Neural cell (in vitro differentiated cells): ENCODE measurements at regions not wholly inside any gene's neighbourhood (a gene's known extent, or its start where the extent isn't known, plus 50 kb on each side); places are given as distances from the start of the nearest gene placed in this dataset.

Source experiments
- EP300 ChIP-seq: fragments of 450-650 bp; conservative IDR thresholded peaks from 2 replicates; pipeline ENCODE4 v1.6.1; 2014; ENCODE audit warnings: antibody characterized with exemption, mild to moderate bottlenecking, moderate library complexity; ENCODE audit not compliant: poor library complexity, severe bottlenecking
- EZH2 ChIP-seq: fragments of 200-600, 300-800 bp; shearing (Covaris generic), sonication (generic); IDR thresholded peaks from 2 replicates; pipeline ENCODE4 v1.6.1; 2014; ENCODE audit warnings: antibody characterized with exemption, low read length, borderline replicate concordance, mild to moderate bottlenecking; ENCODE audit not compliant: insufficient read depth, poor library complexity, severe bottlenecking
- MXI1 ChIP-seq: fragments of 450-650 bp; conservative IDR thresholded peaks from 2 replicates; pipeline ENCODE4 v1.6.1; 2014; ENCODE audit warnings: antibody characterized with exemption, mild to moderate bottlenecking; ENCODE audit not compliant: poor library complexity, severe bottlenecking
- POLR2AphosphoS5 ChIP-seq: IDR thresholded peaks from 2 replicates; pipeline ENCODE4 v1.6.1; 2012
- RAD21 ChIP-seq: fragments of 450-650 bp; conservative IDR thresholded peaks from 2 replicates; pipeline ENCODE4 v1.6.1; 2014; ENCODE audit warnings: antibody characterized with exemption, mild to moderate bottlenecking, moderate library complexity
- REST ChIP-seq: IDR thresholded peaks from 2 replicates; pipeline ENCODE4 v1.6.1; 2012; ENCODE audit warnings: borderline replicate concordance
- TAF1 ChIP-seq: IDR thresholded peaks from 2 replicates; pipeline ENCODE4 v1.6.1; 2012; ENCODE audit warnings: low read depth
- TF ChIP-seq, protein P1 (sequence below): fragments of 450-650 bp; IDR thresholded peaks from 2 replicates; pipeline ENCODE4 v1.5.1; 2014; ENCODE audit warnings: antibody characterized with exemption, mild to moderate bottlenecking, moderate library complexity; ENCODE audit not compliant: poor library complexity, severe bottlenecking

- TF ChIP-seq RAD21 = no peak
- TF ChIP-seq, protein P1, sequence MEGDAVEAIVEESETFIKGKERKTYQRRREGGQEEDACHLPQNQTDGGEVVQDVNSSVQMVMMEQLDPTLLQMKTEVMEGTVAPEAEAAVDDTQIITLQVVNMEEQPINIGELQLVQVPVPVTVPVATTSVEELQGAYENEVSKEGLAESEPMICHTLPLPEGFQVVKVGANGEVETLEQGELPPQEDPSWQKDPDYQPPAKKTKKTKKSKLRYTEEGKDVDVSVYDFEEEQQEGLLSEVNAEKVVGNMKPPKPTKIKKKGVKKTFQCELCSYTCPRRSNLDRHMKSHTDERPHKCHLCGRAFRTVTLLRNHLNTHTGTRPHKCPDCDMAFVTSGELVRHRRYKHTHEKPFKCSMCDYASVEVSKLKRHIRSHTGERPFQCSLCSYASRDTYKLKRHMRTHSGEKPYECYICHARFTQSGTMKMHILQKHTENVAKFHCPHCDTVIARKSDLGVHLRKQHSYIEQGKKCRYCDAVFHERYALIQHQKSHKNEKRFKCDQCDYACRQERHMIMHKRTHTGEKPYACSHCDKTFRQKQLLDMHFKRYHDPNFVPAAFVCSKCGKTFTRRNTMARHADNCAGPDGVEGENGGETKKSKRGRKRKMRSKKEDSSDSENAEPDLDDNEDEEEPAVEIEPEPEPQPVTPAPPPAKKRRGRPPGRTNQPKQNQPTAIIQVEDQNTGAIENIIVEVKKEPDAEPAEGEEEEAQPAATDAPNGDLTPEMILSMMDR = no peak
- TF ChIP-seq EP300 = no peak
- no peak for TF ChIP-seq EZH2
- no peak for TF ChIP-seq MXI1
- no peak for TF ChIP-seq REST
- no peak for TF ChIP-seq POLR2AphosphoS5
- no peak for TF ChIP-seq TAF1
Observed at GRCh38 chr21:16577975-16578374, 848.2 kb downstream of the USP25 start.
